ENCODE measurements at regions not wholly inside any gene's neighbourhood (a gene's known extent, or its start where the extent isn't known, plus 50 kb on each side); places are given as distances from the start of the nearest gene placed in this dataset.

GRCh38 chr16:9365370-9365728 lies 273.9 kb downstream of the HAPSTR1 start:
- no peak for TF ChIP-seq AFF4 (CRISPR knock-in tag; IDR thresholded peaks at IDR 0.05; ENCODE audit: borderline replicate concordance)
- TF ChIP-seq TP53 (CRISPR knock-in tag; IDR thresholded peaks at IDR 0.05), result no peak
- TF ChIP-seq USF2 (CRISPR knock-in tag; IDR thresholded peaks at IDR 0.05), result no peak
- no peak for TF ChIP-seq IRF2 (CRISPR knock-in tag; IDR thresholded peaks at IDR 0.05; ENCODE audit: borderline replicate concordance, low read depth)
- TF ChIP-seq CTCF (IDR thresholded peaks at IDR 0.05), result no peak
- no peak for TF ChIP-seq NR3C1 (CRISPR knock-in tag; conservative IDR thresholded peaks at IDR 0.05; ENCODE audit: low read depth)
- TF ChIP-seq MLX (CRISPR knock-in tag; IDR thresholded peaks at IDR 0.05), result no peak
- TF ChIP-seq FOXJ3 (CRISPR knock-in tag; IDR thresholded peaks at IDR 0.05; ENCODE audit: borderline replicate concordance), result no peak

All from WTC11 (cell line).